SK-N-MC (cell line): ENCODE measurements at regions not wholly inside any gene's neighbourhood (a gene's known extent, or its start where the extent isn't known, plus 50 kb on each side); places are given as distances from the start of the nearest gene placed in this dataset.

Experiments
- DNase-seq: peaks from one replicate; pipeline ENCODE4 v3.0.0-alpha.2; 2011; ENCODE audit warnings: low read depth, low spot score
- H3K27ac ChIP-seq: fragments of 200-600 bp; sonication (generic); 2 replicates; pipeline ENCODE4 v1.5.1; 2016; ENCODE audit warnings: mixed run types
- H3K36me3 ChIP-seq: fragments of 200-600 bp; sonication (generic); 2 replicates; pipeline ENCODE4 v1.6.1; 2017; ENCODE audit warnings: antibody characterized with exemption, low read length, mixed read lengths; ENCODE audit not compliant: insufficient read depth
- H3K4me3 ChIP-seq: fragments of 200-600 bp; sonication (generic); 2 replicates; pipeline ENCODE4 v1.5.1; 2016
- H3K9ac ChIP-seq: fragments of 200-600 bp; sonication (generic); 2 replicates; pipeline ENCODE4 v1.8.0; 2017; ENCODE audit warnings: mixed run types, mixed read lengths; ENCODE audit not compliant: insufficient read length
- H3K9me3 ChIP-seq: fragments of 200-600 bp; sonication (generic); 2 replicates; pipeline ENCODE4 v1.6.1; 2017; ENCODE audit warnings: low read depth, mild to moderate bottlenecking, antibody characterized with exemption, low read length, moderate library complexity, mixed read lengths
- EZH2 ChIP-seq: fragments of 200-600 bp; sonication (generic); IDR thresholded peaks from one replicate; pipeline ENCODE4 v1.6.1; 2017; ENCODE audit warnings: antibody characterized with exemption
- FOXP2 ChIP-seq: optimal IDR thresholded peaks from 2 replicates; pipeline ENCODE3; 2011; ENCODE audit warnings: mild to moderate bottlenecking, moderate library complexity; ENCODE audit not compliant: insufficient read depth; ENCODE audit errors: extremely low read length, control extremely low read depth
- POLR2AphosphoS5 ChIP-seq: IDR thresholded peaks from 2 replicates; pipeline ENCODE4 v1.6.1; 2012; ENCODE audit warnings: mild to moderate bottlenecking, low read depth, low read length, borderline replicate concordance

- DNase-seq: no peak
- TF ChIP-seq EZH2 (no peak), POLR2AphosphoS5 (no peak), FOXP2 (no peak)
- H3K27ac ChIP-seq: no peak overlapping the region
- H3K9ac ChIP-seq: no peak overlapping the region
- H3K4me3 ChIP-seq: no peak overlapping the region
- no peaks in the 10 kb centered on the region for H3K9me3 ChIP-seq
- no peaks in the 10 kb centered on the region for H3K36me3 ChIP-seq
Measured at GRCh38 chr1:107003972-107004371, 52.5 kb upstream of the PRMT6 start.

GRCh38 chr1:107004421-107004820 is 52.1 kb upstream of the PRMT6 start:
- Histone ChIP-seq H3K4me3 (no peak overlapping the region), H3K9me3 (no peaks in the 10 kb centered on the region), H3K36me3 (no peaks in the 10 kb centered on the region), H3K9ac (no peak overlapping the region), H3K27ac (no peak overlapping the region)
- TF ChIP-seq FOXP2 (no peak), POLR2AphosphoS5 (no peak), EZH2 (no peak)
- no peak for DNase-seq
